ENCODE measurements at regions not wholly inside any gene's neighbourhood (a gene's known extent, or its start where the extent isn't known, plus 50 kb on each side); places are given as distances from the start of the nearest gene placed in this dataset.

- TF ChIP-seq CTCF (IDR thresholded peaks at IDR 0.05) (no peak), REST (IDR thresholded peaks at IDR 0.05; ENCODE audit: low read depth, low read length) (no peak), USF2 (IDR thresholded peaks at IDR 0.05; ENCODE audit: borderline replicate concordance, low read depth, low read length) (no peak), RFX5 (IDR thresholded peaks at IDR 0.05; ENCODE audit: low read length) (no peak), TAF1 (IDR thresholded peaks at IDR 0.05; ENCODE audit: borderline replicate concordance, low read depth, low read length) (no peak), POLR2AphosphoS5 (IDR thresholded peaks at IDR 0.05; ENCODE audit: low read depth, low read length) (no peak), SMC3 (IDR thresholded peaks at IDR 0.05; ENCODE audit: low read depth, low read length) (no peak)
Observed at GRCh38 chr2:3021720-3022119, 355.9 kb downstream of the EIPR1 start.
